ENCODE measurements at regions not wholly inside any gene's neighbourhood (a gene's known extent, or its start where the extent isn't known, plus 50 kb on each side); places are given as distances from the start of the nearest gene placed in this dataset.

DNA sequence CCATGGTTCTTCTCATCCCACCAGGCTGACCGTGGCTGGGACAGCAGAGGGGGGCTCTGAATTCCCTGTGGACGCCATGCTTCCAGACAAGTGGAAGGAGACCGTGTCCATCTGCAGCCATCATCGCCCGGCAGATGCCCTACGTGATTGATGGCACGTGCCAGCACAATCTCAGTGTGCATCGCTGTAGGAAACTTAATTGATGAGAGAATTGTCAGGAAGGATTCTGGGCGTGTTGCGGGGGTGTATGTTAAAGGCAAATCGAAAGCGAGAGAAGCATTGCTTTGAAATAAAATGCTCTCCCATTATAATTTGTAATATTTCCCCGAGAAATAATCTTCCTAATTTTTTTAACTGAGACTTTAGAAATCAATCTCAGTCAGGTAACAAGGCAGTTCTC is 185.5 kb upstream of the CDH4 start:
- TF ChIP-seq, protein P1, sequence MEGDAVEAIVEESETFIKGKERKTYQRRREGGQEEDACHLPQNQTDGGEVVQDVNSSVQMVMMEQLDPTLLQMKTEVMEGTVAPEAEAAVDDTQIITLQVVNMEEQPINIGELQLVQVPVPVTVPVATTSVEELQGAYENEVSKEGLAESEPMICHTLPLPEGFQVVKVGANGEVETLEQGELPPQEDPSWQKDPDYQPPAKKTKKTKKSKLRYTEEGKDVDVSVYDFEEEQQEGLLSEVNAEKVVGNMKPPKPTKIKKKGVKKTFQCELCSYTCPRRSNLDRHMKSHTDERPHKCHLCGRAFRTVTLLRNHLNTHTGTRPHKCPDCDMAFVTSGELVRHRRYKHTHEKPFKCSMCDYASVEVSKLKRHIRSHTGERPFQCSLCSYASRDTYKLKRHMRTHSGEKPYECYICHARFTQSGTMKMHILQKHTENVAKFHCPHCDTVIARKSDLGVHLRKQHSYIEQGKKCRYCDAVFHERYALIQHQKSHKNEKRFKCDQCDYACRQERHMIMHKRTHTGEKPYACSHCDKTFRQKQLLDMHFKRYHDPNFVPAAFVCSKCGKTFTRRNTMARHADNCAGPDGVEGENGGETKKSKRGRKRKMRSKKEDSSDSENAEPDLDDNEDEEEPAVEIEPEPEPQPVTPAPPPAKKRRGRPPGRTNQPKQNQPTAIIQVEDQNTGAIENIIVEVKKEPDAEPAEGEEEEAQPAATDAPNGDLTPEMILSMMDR (IDR thresholded peaks at IDR 0.05; ENCODE audit: low read depth, low read length) = no peak
- H3K4me3 ChIP-seq (ENCODE audit: low read depth, low read length) = no peak overlapping the region
- in situ Hi-C loops (cut with HindIII; ENCODE audit: low sequenced_read_pairs) = no loop called here
- DNase-seq (ENCODE audit: low read depth, low spot score) = no peak

DNA sequence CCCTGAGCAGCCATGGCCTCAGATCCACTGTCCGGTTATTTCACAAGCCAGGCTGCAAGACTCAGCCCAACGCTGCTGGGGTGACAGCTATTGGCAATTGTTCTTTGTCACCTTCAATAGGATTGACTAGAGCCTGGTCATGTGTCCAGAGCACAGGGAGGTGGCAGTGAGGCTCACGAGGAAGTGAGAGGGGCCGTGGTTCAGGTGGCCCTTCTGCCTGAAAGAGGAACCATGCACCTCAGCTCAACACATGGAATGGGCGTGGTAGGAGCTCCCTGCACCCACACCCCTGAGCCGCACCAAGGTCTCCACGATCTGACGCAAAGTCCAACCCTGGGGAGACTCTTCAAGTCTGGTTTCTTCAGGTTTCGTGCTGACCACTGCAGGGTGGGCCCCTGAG is 184.8 kb upstream of the CDH4 start:
- no peak overlapping the region for H3K4me3 ChIP-seq (ENCODE audit: low read depth, low read length)
- in situ Hi-C loops (cut with HindIII; ENCODE audit: low sequenced_read_pairs) = no loop called here
- no peak for DNase-seq (ENCODE audit: low read depth, low spot score)
- TF ChIP-seq, protein P1 (IDR thresholded peaks at IDR 0.05; ENCODE audit: low read depth, low read length) = no peak

DNA sequence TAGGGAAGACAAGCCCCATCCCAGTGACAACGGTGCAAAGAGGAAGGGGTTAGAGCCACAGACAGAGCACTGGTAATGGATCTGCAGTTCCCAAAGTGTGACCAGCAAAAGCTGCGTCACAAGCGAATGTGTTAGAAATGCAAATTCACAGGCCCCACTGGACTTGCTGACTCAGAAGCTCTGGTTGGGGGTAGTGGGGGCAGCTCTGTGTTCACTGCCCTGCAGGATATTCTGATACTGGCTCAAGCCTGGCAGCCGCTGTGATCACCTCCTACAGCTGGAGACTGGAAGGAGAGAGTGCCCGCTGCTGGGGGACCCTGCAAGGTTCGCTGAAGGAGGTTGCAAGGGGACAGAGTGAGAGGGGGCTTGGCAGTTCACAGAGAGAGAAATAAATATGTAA is 179.7 kb upstream of the CDH4 start:
- TF ChIP-seq, protein P1 (IDR thresholded peaks at IDR 0.05; ENCODE audit: low read depth, low read length) = no peak
- H3K4me3 ChIP-seq (ENCODE audit: low read depth, low read length) = no peak overlapping the region
- no peak for DNase-seq (ENCODE audit: low read depth, low spot score)
- in situ Hi-C loops (cut with HindIII; ENCODE audit: low sequenced_read_pairs) = no loop called here

DNA sequence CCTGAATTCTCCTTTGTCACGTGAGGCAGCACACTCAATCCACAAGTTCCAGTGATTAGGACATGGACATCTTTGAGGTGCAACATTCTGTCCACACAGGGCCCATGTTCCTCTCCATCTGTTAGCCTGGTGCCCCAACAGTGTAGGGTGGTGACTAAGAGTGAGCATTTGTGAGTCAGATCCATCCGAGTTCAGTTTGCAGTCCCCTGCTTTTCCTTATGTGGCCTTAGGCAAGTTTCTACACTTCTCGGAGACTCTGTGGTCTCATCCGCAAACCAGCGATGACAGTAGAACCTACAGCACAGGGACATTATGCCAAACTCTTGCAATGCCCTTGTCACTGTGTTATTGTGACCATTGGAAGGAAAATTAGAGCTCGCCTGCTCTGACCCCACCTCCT is 178.7 kb upstream of the CDH4 start:
- TF ChIP-seq, protein P1 (IDR thresholded peaks at IDR 0.05; ENCODE audit: low read depth, low read length) = no peak

DNA sequence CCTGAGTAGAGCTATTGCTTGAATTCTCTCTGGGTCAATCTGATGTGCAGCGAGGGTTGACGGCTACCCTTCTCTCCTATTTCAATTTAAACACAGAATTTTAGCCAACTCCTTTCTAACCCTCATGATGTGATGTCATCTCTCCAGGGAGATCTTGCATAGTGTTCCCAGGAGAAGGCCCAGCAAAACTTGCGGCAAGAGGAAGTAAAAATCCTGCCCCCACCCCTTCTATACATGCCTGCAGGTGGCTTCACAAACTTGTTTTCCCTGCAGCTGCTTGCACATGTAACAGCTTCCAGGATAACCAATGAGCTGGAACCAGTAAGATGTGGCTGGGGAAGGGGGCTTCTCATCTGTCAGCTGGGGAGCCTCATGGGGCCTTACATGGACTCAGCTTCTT is 169.3 kb upstream of the CDH4 start:
- no peak overlapping the region for H3K4me3 ChIP-seq (ENCODE audit: low read depth, low read length)
- TF ChIP-seq, protein P1 (IDR thresholded peaks at IDR 0.05; ENCODE audit: low read depth, low read length) = no peak
- in situ Hi-C loops (cut with HindIII; ENCODE audit: low sequenced_read_pairs) = no loop called here
- DNase-seq (ENCODE audit: low read depth, low spot score) = no peak

More for the DNA sequence above, 178.7 kb upstream of the CDH4 start:
- H3K4me3 ChIP-seq (ENCODE audit: low read depth, low read length) = no peak overlapping the region
- in situ Hi-C loops (cut with HindIII; ENCODE audit: low sequenced_read_pairs) = no loop called here
- DNase-seq (ENCODE audit: low read depth, low spot score) = no peak

DNA sequence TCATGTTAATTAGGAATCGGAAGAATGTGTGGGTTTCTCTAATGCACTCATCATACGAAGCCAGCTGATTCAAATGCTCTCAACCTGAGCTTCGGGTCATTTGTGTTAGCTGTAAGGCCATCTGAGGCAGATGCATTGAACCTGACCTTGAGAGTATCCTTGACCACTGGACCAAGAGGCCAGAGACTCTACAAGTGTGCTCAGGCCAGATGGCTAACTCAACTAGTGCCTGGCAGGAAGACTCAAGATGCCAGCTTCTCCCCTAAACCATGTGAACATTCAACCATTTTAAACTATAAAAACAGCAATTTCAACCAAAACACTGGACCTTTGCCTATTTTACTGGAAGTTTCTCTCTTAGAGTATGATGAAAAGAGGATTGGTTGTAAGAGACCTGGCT is 168.6 kb upstream of the CDH4 start:
- in situ Hi-C loops (cut with HindIII; ENCODE audit: low sequenced_read_pairs) = no loop called here
- TF ChIP-seq, protein P1 (IDR thresholded peaks at IDR 0.05; ENCODE audit: low read depth, low read length) = no peak
- DNase-seq (ENCODE audit: low read depth, low spot score) = no peak
- no peak overlapping the region for H3K4me3 ChIP-seq (ENCODE audit: low read depth, low read length)

DNA sequence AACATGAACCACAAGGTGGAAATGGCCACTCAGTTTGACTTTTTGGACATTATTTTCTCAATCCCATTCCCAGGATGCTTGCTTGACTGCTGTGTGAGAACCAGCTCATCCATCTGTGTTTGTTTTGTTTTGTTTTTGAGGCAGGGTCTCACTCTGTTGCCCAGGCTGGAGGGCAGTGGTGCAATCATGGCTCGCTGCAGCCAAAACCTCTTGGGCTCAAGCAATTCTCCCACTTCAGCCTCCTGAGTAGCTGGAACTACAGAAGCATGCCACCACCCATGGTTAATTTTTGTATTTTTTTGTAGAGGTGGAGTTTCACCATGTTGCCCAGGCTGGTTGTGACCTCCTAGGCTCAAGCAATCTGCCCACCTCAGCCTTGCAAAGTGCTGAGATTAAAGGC is 166.0 kb upstream of the CDH4 start:
- H3K4me3 ChIP-seq (ENCODE audit: low read depth, low read length) = no peak overlapping the region
- TF ChIP-seq, protein P1 (IDR thresholded peaks at IDR 0.05; ENCODE audit: low read depth, low read length) = no peak
- DNase-seq (ENCODE audit: low read depth, low spot score) = no peak
- in situ Hi-C loops (cut with HindIII; ENCODE audit: low sequenced_read_pairs) = no loop called here
